GM13977 (cell line): ENCODE measurements at regions not wholly inside any gene's neighbourhood (a gene's known extent, or its start where the extent isn't known, plus 50 kb on each side); places are given as distances from the start of the nearest gene placed in this dataset.
A peak's percentile ranks its signal among the peaks of the same experiment; 100 is the strongest.

ENCODE experiments used
- DNase-seq: peaks from one replicate; pipeline ENCODE4 v3.0.0; 2012; ENCODE audit warnings: low spot score
- CTCF ChIP-seq: IDR thresholded peaks from 2 replicates; pipeline ENCODE4 v1.5.1; 2012; ENCODE audit warnings: mild to moderate bottlenecking, control low read depth; ENCODE audit not compliant: insufficient read depth; ENCODE audit errors: extremely low read depth, missing control alignments
- in situ Hi-C: fragments of 300-500 bp; cut with MboI; formaldehyde crosslinking; loops from one replicate; pipeline ENCODE4 v1.12.0; 2022; ENCODE audit warnings: low sequenced_read_pairs, low pct_unique_long_range_greater_than_20kb, mixed read lengths, inconsistent platforms; ENCODE audit not compliant: unreplicated experiment

GRCh38 chr19:56927791-56928207 is 87.3 kb upstream of the PEG3 start:
- no peak for TF ChIP-seq CTCF
- in situ Hi-C loops = no loop called here
- no peak for DNase-seq

- in situ Hi-C loops = no loop called here
- TF ChIP-seq CTCF = no peak
- DNase-seq = no peak
These were observed 90.4 kb upstream of the PEG3 start for GRCh38 chr19:56930647-56931535.

- DNase-seq = no peak
- no peak for TF ChIP-seq CTCF
- in situ Hi-C loops = no loop called here
These were observed 92.6 kb upstream of the PEG3 start for GRCh38 chr19:56933014-56933705.

- in situ Hi-C loops = no loop called here
- no peak for TF ChIP-seq CTCF
- no peak for DNase-seq
These were observed 94.0 kb upstream of the PEG3 start for GRCh38 chr19:56934438-56935090.

GRCh38 chr19:56939951-56940350 is 99.4 kb upstream of the PEG3 start:
- TF ChIP-seq CTCF = no peak
- DNase-seq = no peak
- in situ Hi-C loops = no loop called here

- DNase-seq = peak; percentile 26
These were observed 102.2 kb upstream of the PEG3 start for GRCh38 chr19:56942756-56943155.

More at GRCh38 chr19:56942756-56943155, 102.2 kb upstream of the PEG3 start:
- TF ChIP-seq CTCF = no peak
- in situ Hi-C loops = no loop called here
